ENCODE measurements at regions not wholly inside any gene's neighbourhood (a gene's known extent, or its start where the extent isn't known, plus 50 kb on each side); places are given as distances from the start of the nearest gene placed in this dataset.

DNA sequence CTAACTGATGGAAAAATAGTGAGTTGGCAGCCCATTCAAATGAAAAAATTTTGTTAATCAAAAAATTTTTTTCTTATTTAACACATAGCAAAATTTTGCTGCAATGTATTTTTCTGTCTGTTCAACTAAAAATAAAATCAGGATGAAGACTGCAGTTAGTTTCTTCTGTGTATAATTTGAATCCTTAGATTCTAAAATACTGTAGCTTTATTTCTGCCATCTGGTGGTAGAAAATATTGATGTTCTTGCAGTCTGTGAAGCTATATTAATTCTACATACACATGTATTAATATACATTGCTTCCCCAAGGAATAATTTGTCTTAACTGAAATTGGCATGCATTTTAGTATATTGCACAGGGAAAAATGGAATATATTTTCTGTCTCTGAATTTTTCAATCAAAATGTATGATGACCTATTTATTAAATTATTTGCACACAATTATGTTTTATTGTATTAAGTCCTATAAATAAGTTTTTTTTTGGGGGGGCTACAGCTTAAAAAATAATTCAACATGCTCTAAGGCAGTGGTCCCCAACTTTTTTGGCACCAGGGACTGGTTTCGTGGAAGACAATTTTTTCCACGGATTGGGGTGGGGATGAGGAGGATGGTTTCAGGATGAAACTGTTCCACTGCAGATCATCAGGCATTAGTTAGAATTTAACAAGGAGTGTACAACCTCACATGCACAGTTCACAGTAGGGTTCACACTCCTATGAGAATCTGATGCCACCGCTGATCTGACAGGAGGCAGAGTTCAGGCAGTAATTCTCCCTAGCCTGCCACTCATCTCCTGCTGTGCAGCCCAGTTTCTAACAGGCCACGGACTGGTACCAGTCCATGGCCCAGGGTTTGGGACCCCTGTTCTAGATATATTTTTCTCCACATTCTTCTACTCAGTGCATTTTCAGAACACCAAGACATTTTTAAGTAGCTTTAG is 119.4 kb downstream of the GNAT3 start:
- Histone ChIP-seq H3K9me3 (ENCODE audit: low read length) (no peaks in the 10 kb centered on the region), H3K4me1 (ENCODE audit: insufficient read depth, low read length, severe bottlenecking) (no peaks in the 10 kb centered on the region), H3K4me3 (ENCODE audit: low read depth, low read length, poor library complexity, severe bottlenecking) (no peak overlapping the region), H3K27ac (ENCODE audit: low read depth, low read length, poor library complexity, severe bottlenecking) (no peak overlapping the region), H3K9ac (ENCODE audit: low read length) (no peak overlapping the region), H4K20me1 (ENCODE audit: insufficient read depth, low read length) (no peaks in the 10 kb centered on the region), H3K36me3 (ENCODE audit: insufficient read depth, low read length) (no peaks in the 10 kb centered on the region), H2AFZ (ENCODE audit: low read length) (no peak overlapping the region), H3K9me2 (ENCODE audit: low read depth, low read length) (no peaks in the 10 kb centered on the region), H3F3A (ENCODE audit: insufficient read depth, low read length) (no peaks in the 10 kb centered on the region; the same call in 1 of the 2 replicates), H3K27me3 (ENCODE audit: insufficient read depth, low read length) (no peaks in the 10 kb centered on the region), H3K79me2 (ENCODE audit: insufficient read depth, low read length) (no peaks in the 10 kb centered on the region), H3K4me2 (ENCODE audit: low read length) (no peak overlapping the region)
- TF ChIP-seq EZH2 (IDR thresholded peaks at IDR 0.05; ENCODE audit: borderline replicate concordance, low read length), result no peak
- TF ChIP-seq, protein P1, sequence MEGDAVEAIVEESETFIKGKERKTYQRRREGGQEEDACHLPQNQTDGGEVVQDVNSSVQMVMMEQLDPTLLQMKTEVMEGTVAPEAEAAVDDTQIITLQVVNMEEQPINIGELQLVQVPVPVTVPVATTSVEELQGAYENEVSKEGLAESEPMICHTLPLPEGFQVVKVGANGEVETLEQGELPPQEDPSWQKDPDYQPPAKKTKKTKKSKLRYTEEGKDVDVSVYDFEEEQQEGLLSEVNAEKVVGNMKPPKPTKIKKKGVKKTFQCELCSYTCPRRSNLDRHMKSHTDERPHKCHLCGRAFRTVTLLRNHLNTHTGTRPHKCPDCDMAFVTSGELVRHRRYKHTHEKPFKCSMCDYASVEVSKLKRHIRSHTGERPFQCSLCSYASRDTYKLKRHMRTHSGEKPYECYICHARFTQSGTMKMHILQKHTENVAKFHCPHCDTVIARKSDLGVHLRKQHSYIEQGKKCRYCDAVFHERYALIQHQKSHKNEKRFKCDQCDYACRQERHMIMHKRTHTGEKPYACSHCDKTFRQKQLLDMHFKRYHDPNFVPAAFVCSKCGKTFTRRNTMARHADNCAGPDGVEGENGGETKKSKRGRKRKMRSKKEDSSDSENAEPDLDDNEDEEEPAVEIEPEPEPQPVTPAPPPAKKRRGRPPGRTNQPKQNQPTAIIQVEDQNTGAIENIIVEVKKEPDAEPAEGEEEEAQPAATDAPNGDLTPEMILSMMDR (IDR thresholded peaks at IDR 0.05; ENCODE audit: low read length), result peak; percentile 48; the same call in 1 of the 2 replicates

DNA sequence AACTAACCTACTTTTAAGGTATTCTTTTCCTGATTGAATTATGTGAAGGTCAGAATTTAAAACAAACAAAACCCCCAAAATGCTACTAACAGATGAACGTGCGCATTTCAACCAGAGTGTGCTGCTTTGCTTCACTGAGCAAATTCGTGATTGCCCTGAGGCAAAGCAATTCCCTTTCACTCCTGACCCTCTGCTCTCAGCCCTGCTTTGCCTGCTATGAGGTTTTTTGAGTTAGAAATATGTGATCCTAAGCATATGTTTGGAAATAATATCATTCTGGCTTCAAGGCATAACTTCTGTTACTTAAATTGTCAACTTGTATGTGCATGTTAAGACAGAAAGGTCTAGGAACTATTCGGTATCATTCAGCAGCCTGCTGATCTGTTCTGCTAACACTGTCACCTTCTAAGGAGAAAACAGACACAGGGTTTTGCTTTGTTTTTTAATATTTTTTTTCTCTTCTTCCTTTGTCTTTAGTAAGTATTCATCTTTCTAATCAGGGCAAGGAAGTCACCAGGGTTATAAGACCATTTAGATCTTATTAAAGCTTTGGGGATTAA is 124.2 kb downstream of the GNAT3 start:
- H3K9me2 ChIP-seq (ENCODE audit: low read depth, low read length), result no peaks in the 10 kb centered on the region
- H3K27me3 ChIP-seq (ENCODE audit: insufficient read depth, low read length), result no peaks in the 10 kb centered on the region
- H3K9me3 ChIP-seq (ENCODE audit: low read length), result no peaks in the 10 kb centered on the region
- no peak overlapping the region for H3K4me3 ChIP-seq (ENCODE audit: low read depth, low read length, poor library complexity, severe bottlenecking)
- no peaks in the 10 kb centered on the region for H3K4me1 ChIP-seq (ENCODE audit: insufficient read depth, low read length, severe bottlenecking)
- H4K20me1 ChIP-seq (ENCODE audit: insufficient read depth, low read length), result no peaks in the 10 kb centered on the region
- no peak overlapping the region for H3K9ac ChIP-seq (ENCODE audit: low read length)
- no peak overlapping the region for H3K27ac ChIP-seq (ENCODE audit: low read depth, low read length, poor library complexity, severe bottlenecking)
- no peaks in the 10 kb centered on the region for H3K79me2 ChIP-seq (ENCODE audit: insufficient read depth, low read length)
- H3K36me3 ChIP-seq (ENCODE audit: insufficient read depth, low read length), result no peaks in the 10 kb centered on the region
- no peaks in the 10 kb centered on the region; the same call in 1 of the 2 replicates for H3F3A ChIP-seq (ENCODE audit: insufficient read depth, low read length)
- no peak overlapping the region for H2AFZ ChIP-seq (ENCODE audit: low read length)
- no peak for TF ChIP-seq EZH2 (IDR thresholded peaks at IDR 0.05; ENCODE audit: borderline replicate concordance, low read length)
- TF ChIP-seq, protein P1 (IDR thresholded peaks at IDR 0.05; ENCODE audit: low read length), result no peak
- no peak overlapping the region for H3K4me2 ChIP-seq (ENCODE audit: low read length)

DNA sequence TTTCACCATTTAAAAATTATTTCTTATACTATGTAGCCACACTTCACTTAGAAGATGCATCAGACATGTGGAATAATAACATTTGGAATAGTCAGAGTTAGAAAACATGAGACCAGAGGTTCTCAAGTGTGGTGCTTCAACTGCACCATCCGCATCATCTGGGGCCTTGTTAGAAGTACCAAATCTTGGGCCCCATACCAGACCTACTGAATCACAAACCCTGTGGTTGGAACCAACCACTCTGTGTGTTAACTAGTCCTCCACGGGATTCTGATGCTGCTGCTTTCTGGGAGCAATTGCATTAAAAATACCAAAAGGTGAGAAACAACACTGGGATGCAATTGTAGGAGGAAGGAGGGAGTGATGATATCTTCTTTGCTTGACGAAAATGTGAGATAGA is 125.2 kb downstream of the GNAT3 start:
- no peaks in the 10 kb centered on the region; the same call in 1 of the 2 replicates for H3F3A ChIP-seq (ENCODE audit: insufficient read depth, low read length)
- no peaks in the 10 kb centered on the region for H3K4me1 ChIP-seq (ENCODE audit: insufficient read depth, low read length, severe bottlenecking)
- no peaks in the 10 kb centered on the region for H3K9me3 ChIP-seq (ENCODE audit: low read length)
- no peaks in the 10 kb centered on the region for H3K36me3 ChIP-seq (ENCODE audit: insufficient read depth, low read length)
- H3K79me2 ChIP-seq (ENCODE audit: insufficient read depth, low read length), result no peaks in the 10 kb centered on the region
- no peaks in the 10 kb centered on the region for H4K20me1 ChIP-seq (ENCODE audit: insufficient read depth, low read length)
- no peak overlapping the region for H3K9ac ChIP-seq (ENCODE audit: low read length)
- no peak overlapping the region for H3K27ac ChIP-seq (ENCODE audit: low read depth, low read length, poor library complexity, severe bottlenecking)
- H3K4me2 ChIP-seq (ENCODE audit: low read length), result no peak overlapping the region
- H3K9me2 ChIP-seq (ENCODE audit: low read depth, low read length), result no peaks in the 10 kb centered on the region
- TF ChIP-seq, protein P1 (IDR thresholded peaks at IDR 0.05; ENCODE audit: low read length), result no peak
- no peak for TF ChIP-seq EZH2 (IDR thresholded peaks at IDR 0.05; ENCODE audit: borderline replicate concordance, low read length)
- H3K4me3 ChIP-seq (ENCODE audit: low read depth, low read length, poor library complexity, severe bottlenecking), result no peak overlapping the region
- no peaks in the 10 kb centered on the region for H3K27me3 ChIP-seq (ENCODE audit: insufficient read depth, low read length)
- H2AFZ ChIP-seq (ENCODE audit: low read length), result no peak overlapping the region
